ENCODE measurements at regions not wholly inside any gene's neighbourhood (a gene's known extent, or its start where the extent isn't known, plus 50 kb on each side); places are given as distances from the start of the nearest gene placed in this dataset.

- Mint-ChIP-seq H3K27ac (no peak overlapping the region), H3K9me3 (peaks cover 0 to 11% of the 10 kb centered on the region in 2 donors), H3K36me3 (ENCODE audit: insufficient read depth) (no peaks in the 10 kb centered on the region), H3K4me1 (ENCODE audit: low read depth in 2 of 2) (no peaks in the 10 kb centered on the region), H3K4me3 (no peak overlapping the region), H3K27me3 (no peaks in the 10 kb centered on the region)
- DNase-seq (no peak), ATAC-seq (replicated peaks) (no peak)
Observed at GRCh38 chr13:65868099-65868498, 1362.0 kb downstream of the PCDH9 start.

- no peak overlapping the region for H3K27ac Mint-ChIP-seq
Observed at GRCh38 chr13:65866138-65866537, 1364.0 kb downstream of the PCDH9 start.

GRCh38 chr13:65865206-65865605 is 1364.9 kb downstream of the PCDH9 start:
- Mint-ChIP-seq H3K27ac (no peak overlapping the region), H3K27me3 (no peaks in the 10 kb centered on the region)
- no peak for DNase-seq

More at GRCh38 chr13:65866138-65866537, 1364.0 kb downstream of the PCDH9 start:
- Mint-ChIP-seq H3K4me1 (ENCODE audit: low read depth in 2 of 2) (no peaks in the 10 kb centered on the region), H3K36me3 (ENCODE audit: insufficient read depth) (no peaks in the 10 kb centered on the region), H3K4me3 (no peak overlapping the region), H3K9me3 (peaks cover 0 to 9% of the 10 kb centered on the region in 2 donors), H3K27me3 (no peaks in the 10 kb centered on the region)
- DNase-seq (no peak), ATAC-seq (replicated peaks) (no peak)

GRCh38 chr13:65864039-65864438 is 1366.1 kb downstream of the PCDH9 start:
- peaks cover 0 to 7% of the 10 kb centered on the region in 2 donors for H3K9me3 Mint-ChIP-seq
- ATAC-seq (replicated peaks) (no peak), DNase-seq (no peak)
- no peaks in the 10 kb centered on the region for H3K4me1 Mint-ChIP-seq (ENCODE audit: low read depth in 2 of 2)
- H3K36me3 Mint-ChIP-seq (ENCODE audit: insufficient read depth) = no peaks in the 10 kb centered on the region
- no peak overlapping the region for H3K4me3 Mint-ChIP-seq
- no peaks in the 10 kb centered on the region for H3K27me3 Mint-ChIP-seq
- H3K27ac Mint-ChIP-seq = no peak overlapping the region

More at GRCh38 chr13:65865206-65865605, 1364.9 kb downstream of the PCDH9 start:
- Mint-ChIP-seq H3K36me3 (ENCODE audit: insufficient read depth) (no peaks in the 10 kb centered on the region), H3K4me3 (no peak overlapping the region), H3K9me3 (peaks cover 0 to 7% of the 10 kb centered on the region in 2 donors), H3K4me1 (ENCODE audit: low read depth in 2 of 2) (no peaks in the 10 kb centered on the region)
- ATAC-seq (replicated peaks) = no peak

GRCh38 chr13:65860306-65860705 is 1369.8 kb downstream of the PCDH9 start:
- no peak for ATAC-seq (replicated peaks)
- H3K27ac Mint-ChIP-seq = no peak overlapping the region
- no peaks in the 10 kb centered on the region for H3K27me3 Mint-ChIP-seq
- peaks cover 0 to 4% of the 10 kb centered on the region in 2 donors for H3K9me3 Mint-ChIP-seq
- DNase-seq = no peak
- H3K36me3 Mint-ChIP-seq (ENCODE audit: insufficient read depth) = no peaks in the 10 kb centered on the region
- H3K4me1 Mint-ChIP-seq (ENCODE audit: low read depth in 2 of 2) = no peaks in the 10 kb centered on the region
- no peak overlapping the region for H3K4me3 Mint-ChIP-seq

GRCh38 chr13:65857942-65858565 is 1372.1 kb downstream of the PCDH9 start:
- Mint-ChIP-seq H3K4me3 (no peak overlapping the region), H3K4me1 (ENCODE audit: low read depth in 2 of 2) (no peaks in the 10 kb centered on the region)

GRCh38 chr13:65856431-65856830 is 1373.7 kb downstream of the PCDH9 start:
- Mint-ChIP-seq H3K36me3 (ENCODE audit: insufficient read depth) (no peaks in the 10 kb centered on the region), H3K27ac (no peak overlapping the region), H3K27me3 (no peaks in the 10 kb centered on the region), H3K4me3 (no peak overlapping the region), H3K4me1 (ENCODE audit: low read depth in 2 of 2) (no peaks in the 10 kb centered on the region), H3K9me3 (no peaks in the 10 kb centered on the region)
- DNase-seq = no peak
- ATAC-seq (replicated peaks) = no peak

More at GRCh38 chr13:65857942-65858565, 1372.1 kb downstream of the PCDH9 start:
- no peak for DNase-seq
- Mint-ChIP-seq H3K27me3 (no peaks in the 10 kb centered on the region), H3K27ac (no peak overlapping the region), H3K36me3 (ENCODE audit: insufficient read depth) (no peaks in the 10 kb centered on the region), H3K9me3 (no peaks in the 10 kb centered on the region)
- no peak for ATAC-seq (replicated peaks)

GRCh38 chr13:65855242-65855805 is 1374.8 kb downstream of the PCDH9 start:
- no peak overlapping the region for H3K27ac Mint-ChIP-seq
- no peaks in the 10 kb centered on the region for H3K27me3 Mint-ChIP-seq
- DNase-seq (no peak), ATAC-seq (replicated peaks) (no peak)
- H3K36me3 Mint-ChIP-seq (ENCODE audit: insufficient read depth) = no peaks in the 10 kb centered on the region
- H3K4me3 Mint-ChIP-seq = no peak overlapping the region
- no peaks in the 10 kb centered on the region for H3K4me1 Mint-ChIP-seq (ENCODE audit: low read depth in 2 of 2)
- no peaks in the 10 kb centered on the region for H3K9me3 Mint-ChIP-seq

GRCh38 chr13:65854431-65854830 is 1375.7 kb downstream of the PCDH9 start:
- DNase-seq (no peak), ATAC-seq (replicated peaks) (no peak)
- no peak overlapping the region for H3K27ac Mint-ChIP-seq
- no peak overlapping the region for H3K4me3 Mint-ChIP-seq
- no peaks in the 10 kb centered on the region for H3K9me3 Mint-ChIP-seq
- no peaks in the 10 kb centered on the region for H3K4me1 Mint-ChIP-seq (ENCODE audit: low read depth in 2 of 2)
- no peaks in the 10 kb centered on the region for H3K27me3 Mint-ChIP-seq
- no peaks in the 10 kb centered on the region for H3K36me3 Mint-ChIP-seq (ENCODE audit: insufficient read depth)

GRCh38 chr13:65844266-65844841 is 1385.8 kb downstream of the PCDH9 start:
- no peaks in the 10 kb centered on the region for H3K36me3 Mint-ChIP-seq (ENCODE audit: insufficient read depth)
- peaks cover 0 to 5% of the 10 kb centered on the region in 2 donors for H3K9me3 Mint-ChIP-seq
- no peak overlapping the region for H3K27ac Mint-ChIP-seq
- no peaks in the 10 kb centered on the region for H3K4me1 Mint-ChIP-seq (ENCODE audit: low read depth in 2 of 2)
- H3K4me3 Mint-ChIP-seq = no peak overlapping the region
- DNase-seq = no peak
- H3K27me3 Mint-ChIP-seq = no peaks in the 10 kb centered on the region
- ATAC-seq (replicated peaks) = no peak

- Mint-ChIP-seq H3K9me3 (peaks cover under 1 to 3% of the 10 kb centered on the region in 2 donors), H3K4me3 (no peak overlapping the region), H3K4me1 (ENCODE audit: low read depth in 2 of 2) (no peaks in the 10 kb centered on the region), H3K36me3 (ENCODE audit: insufficient read depth) (no peaks in the 10 kb centered on the region), H3K27ac (no peak overlapping the region), H3K27me3 (no peaks in the 10 kb centered on the region)
- ATAC-seq (replicated peaks) = no peak
- no peak for DNase-seq
Observed at GRCh38 chr13:65843314-65843731, 1386.8 kb downstream of the PCDH9 start.

- H3K36me3 Mint-ChIP-seq (ENCODE audit: insufficient read depth) = no peaks in the 10 kb centered on the region
- H3K27ac Mint-ChIP-seq = no peak overlapping the region
- H3K4me3 Mint-ChIP-seq = no peak overlapping the region
- H3K27me3 Mint-ChIP-seq = no peaks in the 10 kb centered on the region
- no peaks in the 10 kb centered on the region for H3K4me1 Mint-ChIP-seq (ENCODE audit: low read depth in 2 of 2)
- DNase-seq (no peak), ATAC-seq (replicated peaks) (no peak)
- peaks cover 1 to 7% of the 10 kb centered on the region in 2 donors for H3K9me3 Mint-ChIP-seq
Observed at GRCh38 chr13:65841156-65841555, 1389.0 kb downstream of the PCDH9 start.

- ATAC-seq (replicated peaks) (no peak), DNase-seq (no peak)
- peaks cover 1 to 7% of the 10 kb centered on the region in 2 donors for H3K9me3 Mint-ChIP-seq
- H3K4me3 Mint-ChIP-seq = no peak overlapping the region
- no peak overlapping the region for H3K27ac Mint-ChIP-seq
- no peaks in the 10 kb centered on the region for H3K4me1 Mint-ChIP-seq (ENCODE audit: low read depth in 2 of 2)
- H3K36me3 Mint-ChIP-seq (ENCODE audit: insufficient read depth) = no peaks in the 10 kb centered on the region
- H3K27me3 Mint-ChIP-seq = no peaks in the 10 kb centered on the region
Observed at GRCh38 chr13:65836066-65836465, 1394.1 kb downstream of the PCDH9 start.

- ATAC-seq (replicated peaks) = no peak
- H3K4me1 Mint-ChIP-seq (ENCODE audit: low read depth in 2 of 2) = no peaks in the 10 kb centered on the region
- H3K27ac Mint-ChIP-seq = no peak overlapping the region
- no peak overlapping the region for H3K4me3 Mint-ChIP-seq
- H3K9me3 Mint-ChIP-seq = peaks cover 1 to 7% of the 10 kb centered on the region in 2 donors
- no peaks in the 10 kb centered on the region for H3K27me3 Mint-ChIP-seq
- no peaks in the 10 kb centered on the region for H3K36me3 Mint-ChIP-seq (ENCODE audit: insufficient read depth)
- DNase-seq = no peak
Observed at GRCh38 chr13:65834897-65835296, 1395.2 kb downstream of the PCDH9 start.
